Endothelial cell of umbilical vein (primary cell): ENCODE measurements at regions not wholly inside any gene's neighbourhood (a gene's known extent, or its start where the extent isn't known, plus 50 kb on each side); places are given as distances from the start of the nearest gene placed in this dataset.

Experiments
- CTCF ChIP-seq, 2 donors: IDR thresholded peaks; 1 replicate in 1 of 2; 2 replicates in 1 of 2; pipeline ENCODE4 v1.5.1; 2011; ENCODE audit warnings: low read length in 2 of 2, mild to moderate bottlenecking in 2 of 2, moderate library complexity in 2 of 2, control low read depth in 1 of 2, inconsistent platforms in 1 of 2, low read depth in 1 of 2; ENCODE audit not compliant: insufficient read depth in 1 of 2; ENCODE audit errors: extremely low read depth in 1 of 2
- EZH2 ChIP-seq: IDR thresholded peaks from 2 replicates; pipeline ENCODE4 v1.6.1; 2012; ENCODE audit warnings: borderline replicate concordance, low read depth, mild to moderate bottlenecking, moderate library complexity, low read length, inconsistent platforms; ENCODE audit not compliant: severe bottlenecking
- GATA2 ChIP-seq: IDR thresholded peaks from 2 replicates; pipeline ENCODE4 v1.7.0; 2011; ENCODE audit warnings: low read depth, mild to moderate bottlenecking, moderate library complexity, mixed read lengths, low read length; ENCODE audit not compliant: insufficient read length, insufficient read depth
- JUN ChIP-seq: IDR thresholded peaks from 2 replicates; pipeline ENCODE4 v1.6.1; 2011; ENCODE audit warnings: borderline replicate concordance, low read depth; ENCODE audit not compliant: insufficient read length, insufficient read depth
- MAX ChIP-seq: IDR thresholded peaks from 2 replicates; pipeline ENCODE4 v1.6.1; 2011; ENCODE audit not compliant: insufficient read depth, insufficient read length
- POLR2A ChIP-seq: IDR thresholded peaks from 2 replicates; pipeline ENCODE4 v1.6.1; 2012; ENCODE audit warnings: low read depth, mild to moderate bottlenecking, control low read depth, low read length
- POLR2AphosphoS5 ChIP-seq: IDR thresholded peaks from 2 replicates; pipeline ENCODE4 v1.6.1; 2012; ENCODE audit warnings: low read depth, mild to moderate bottlenecking, control low read depth, low read length, moderate library complexity; ENCODE audit not compliant: insufficient read depth

- no peak for TF ChIP-seq EZH2
- TF ChIP-seq CTCF (IDR thresholded peaks at IDR 0.05; ENCODE audit: extremely low read depth in 1 of 2, insufficient read depth in 1 of 2, low read depth in 1 of 2, low read length in 2 of 2): no peak
- TF ChIP-seq POLR2A: no peak
- no peak for TF ChIP-seq JUN
- TF ChIP-seq MAX: no peak
- no peak for TF ChIP-seq POLR2AphosphoS5
- TF ChIP-seq GATA2: no peak
These were observed 386.0 kb downstream of the KIF20B start for GRCh38 chr10:90087197-90088023.
